ENCODE measurements at regions not wholly inside any gene's neighbourhood (a gene's known extent, or its start where the extent isn't known, plus 50 kb on each side); places are given as distances from the start of the nearest gene placed in this dataset.
A peak's percentile ranks its signal among the peaks of the same experiment; 100 is the strongest.

- CTCF ChIA-PET = interaction anchor here (0.7 to 1.8 kb wide), 2 partner anchors 25 to 237 kb away, joined by 3 to 4 read pairs; no protein-coding TSS in a partner anchor
- no peak for TF ChIP-seq CTCF (conservative IDR thresholded peaks at IDR 0.05; ENCODE audit: low read depth)
- peak; percentile 57 for DNase-seq (ENCODE audit: low spot score)
- POLR2A ChIA-PET (ENCODE audit: low non-redundant PET) = no interaction called here
- H3K27ac ChIP-seq = no peak overlapping the region
These were observed 85.3 kb downstream of the SLC25A47 start for GRCh38 chr14:100408350-100409002.

- DNase-seq (ENCODE audit: low spot score) = no peak
- ChIA-PET CTCF (interaction anchor here (0.7 to 1.8 kb wide), 3 partner anchors 24 to 237 kb away, joined by 3 to 4 read pairs (median 3); no protein-coding TSS in a partner anchor), POLR2A (ENCODE audit: low non-redundant PET) (no interaction called here)
- TF ChIP-seq CTCF (conservative IDR thresholded peaks at IDR 0.05; ENCODE audit: low read depth) = no peak
- H3K27ac ChIP-seq = no peak overlapping the region
These were observed 85.8 kb downstream of the SLC25A47 start for GRCh38 chr14:100409003-100409360.

- no peak for DNase-seq (ENCODE audit: low spot score)
- ChIA-PET POLR2A (ENCODE audit: low non-redundant PET) (no interaction called here), CTCF (interaction anchor here (1.2 to 1.8 kb wide), 2 partner anchors 24 to 26 kb away, joined by 3 to 4 read pairs; no protein-coding TSS in a partner anchor)
- no peak overlapping the region; the same call in 1 of the 2 replicates for H3K27ac ChIP-seq
- TF ChIP-seq CTCF (conservative IDR thresholded peaks at IDR 0.05; ENCODE audit: low read depth) = no peak
These were observed 86.5 kb downstream of the SLC25A47 start for GRCh38 chr14:100409651-100410050.

- no peak for TF ChIP-seq CTCF (conservative IDR thresholded peaks at IDR 0.05; ENCODE audit: low read depth)
- DNase-seq (ENCODE audit: low spot score) = peak; percentile 37
- H3K27ac ChIP-seq = peak overlapping the region; percentile 48
- POLR2A ChIA-PET (ENCODE audit: low non-redundant PET) = no interaction called here
- CTCF ChIA-PET = interaction anchor here (0.5 to 1.2 kb wide), 4 partner anchors 25 to 236 kb away, joined by 3 to 5 read pairs (median 4); no protein-coding TSS in a partner anchor
These were observed 87.0 kb downstream of the SLC25A47 start for GRCh38 chr14:100410056-100410565.

GRCh38 chr14:100413699-100414098 lies 90.6 kb downstream of the SLC25A47 start:
- no peak overlapping the region for H3K27ac ChIP-seq
- POLR2A ChIA-PET (ENCODE audit: low non-redundant PET) = no interaction called here
- CTCF ChIA-PET = no interaction called here
- DNase-seq (ENCODE audit: low spot score) = no peak
- no peak for TF ChIP-seq CTCF (conservative IDR thresholded peaks at IDR 0.05; ENCODE audit: low read depth)

GRCh38 chr14:100415226-100415625 lies 92.1 kb downstream of the SLC25A47 start:
- H3K27ac ChIP-seq = no peak overlapping the region
- TF ChIP-seq CTCF (conservative IDR thresholded peaks at IDR 0.05; ENCODE audit: low read depth) = no peak
- ChIA-PET POLR2A (ENCODE audit: low non-redundant PET) (no interaction called here), CTCF (interaction anchor here (0.6 to 3.5 kb wide), 5 partner anchors 31 to 241 kb away, joined by 3 to 22 read pairs (median 3); no protein-coding TSS in a partner anchor)
- DNase-seq (ENCODE audit: low spot score) = no peak

Measured in RWPE1 (cell line).